ENCODE measurements at regions not wholly inside any gene's neighbourhood (a gene's known extent, or its start where the extent isn't known, plus 50 kb on each side); places are given as distances from the start of the nearest gene placed in this dataset.

DNA sequence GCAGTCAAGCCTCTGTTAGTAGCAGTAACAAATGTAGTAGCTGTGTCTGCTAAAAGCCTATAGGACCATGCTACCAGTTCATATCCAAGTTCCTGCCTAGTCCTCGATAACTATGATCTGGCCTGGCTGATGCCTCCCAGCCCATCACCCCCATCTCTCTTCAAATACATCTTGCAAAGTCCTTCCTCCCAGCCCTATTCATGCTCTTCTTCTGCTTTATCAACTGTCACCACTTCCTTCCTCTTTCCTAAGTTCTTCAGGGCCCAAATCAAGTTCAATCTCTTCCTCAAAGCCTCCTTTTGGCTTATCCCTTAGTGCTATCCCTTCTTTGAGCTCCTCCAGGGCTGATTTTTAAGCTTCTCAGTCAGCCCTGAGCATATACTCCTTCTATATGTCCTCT is 150.9 kb upstream of the THY1 start:
- TF ChIP-seq, protein P1, sequence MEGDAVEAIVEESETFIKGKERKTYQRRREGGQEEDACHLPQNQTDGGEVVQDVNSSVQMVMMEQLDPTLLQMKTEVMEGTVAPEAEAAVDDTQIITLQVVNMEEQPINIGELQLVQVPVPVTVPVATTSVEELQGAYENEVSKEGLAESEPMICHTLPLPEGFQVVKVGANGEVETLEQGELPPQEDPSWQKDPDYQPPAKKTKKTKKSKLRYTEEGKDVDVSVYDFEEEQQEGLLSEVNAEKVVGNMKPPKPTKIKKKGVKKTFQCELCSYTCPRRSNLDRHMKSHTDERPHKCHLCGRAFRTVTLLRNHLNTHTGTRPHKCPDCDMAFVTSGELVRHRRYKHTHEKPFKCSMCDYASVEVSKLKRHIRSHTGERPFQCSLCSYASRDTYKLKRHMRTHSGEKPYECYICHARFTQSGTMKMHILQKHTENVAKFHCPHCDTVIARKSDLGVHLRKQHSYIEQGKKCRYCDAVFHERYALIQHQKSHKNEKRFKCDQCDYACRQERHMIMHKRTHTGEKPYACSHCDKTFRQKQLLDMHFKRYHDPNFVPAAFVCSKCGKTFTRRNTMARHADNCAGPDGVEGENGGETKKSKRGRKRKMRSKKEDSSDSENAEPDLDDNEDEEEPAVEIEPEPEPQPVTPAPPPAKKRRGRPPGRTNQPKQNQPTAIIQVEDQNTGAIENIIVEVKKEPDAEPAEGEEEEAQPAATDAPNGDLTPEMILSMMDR (IDR thresholded peaks at IDR 0.05): no peak

- TF ChIP-seq, protein P1 (IDR thresholded peaks at IDR 0.05): no peak
These were observed 149.8 kb upstream of the THY1 start for GRCh38 chr11:119572481-119573424.

- TF ChIP-seq, protein P1 (IDR thresholded peaks at IDR 0.05): no peak
These were observed 148.3 kb upstream of the THY1 start for GRCh38 chr11:119571311-119571710.

DNA sequence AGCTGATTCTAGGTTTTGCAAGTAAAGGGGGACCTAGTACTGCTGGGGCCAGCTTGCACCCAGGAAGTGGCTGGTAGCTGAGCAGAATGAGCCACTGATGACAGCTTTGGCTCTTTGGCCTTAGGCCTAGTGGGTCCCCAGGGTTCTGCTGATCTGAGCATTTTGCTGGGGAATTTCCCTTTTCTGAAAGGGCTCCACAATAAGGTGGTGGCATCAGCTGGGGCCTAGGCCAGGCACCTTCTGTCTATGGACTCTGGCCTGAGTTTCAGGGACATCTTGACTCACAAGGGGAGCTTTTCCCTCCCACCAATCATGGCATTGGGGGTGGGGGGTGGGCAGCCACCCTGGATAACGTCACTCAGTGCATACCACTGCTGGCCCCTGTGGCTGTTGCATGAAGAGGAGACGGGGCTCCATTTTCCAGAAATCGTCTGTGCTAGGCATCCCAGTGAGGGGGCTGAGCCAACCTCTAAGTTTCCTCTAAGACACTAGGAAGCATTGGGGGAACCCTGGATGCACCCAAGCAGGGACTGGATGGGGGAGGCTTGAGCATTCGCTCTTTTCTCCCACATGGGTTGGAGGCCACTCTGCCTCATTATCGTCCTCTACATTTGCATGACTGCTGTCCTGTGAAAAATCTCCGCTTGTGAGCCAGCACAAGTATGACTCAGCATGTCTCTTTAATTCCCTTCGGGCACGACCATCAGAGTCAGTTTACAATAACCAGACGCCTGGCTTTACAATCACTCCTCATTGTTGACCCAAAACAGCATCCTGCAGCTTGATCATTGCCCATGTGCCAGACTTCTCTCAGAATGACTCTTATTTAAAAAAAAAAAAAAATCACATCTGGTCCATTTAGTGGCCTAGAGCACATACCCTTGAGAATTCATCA is 145.0 kb upstream of the THY1 start:
- TF ChIP-seq, protein P1 (IDR thresholded peaks at IDR 0.05): no peak

- TF ChIP-seq, protein P1 (IDR thresholded peaks at IDR 0.05): no peak
These were observed 143.3 kb upstream of the THY1 start for GRCh38 chr11:119566319-119566718.

DNA sequence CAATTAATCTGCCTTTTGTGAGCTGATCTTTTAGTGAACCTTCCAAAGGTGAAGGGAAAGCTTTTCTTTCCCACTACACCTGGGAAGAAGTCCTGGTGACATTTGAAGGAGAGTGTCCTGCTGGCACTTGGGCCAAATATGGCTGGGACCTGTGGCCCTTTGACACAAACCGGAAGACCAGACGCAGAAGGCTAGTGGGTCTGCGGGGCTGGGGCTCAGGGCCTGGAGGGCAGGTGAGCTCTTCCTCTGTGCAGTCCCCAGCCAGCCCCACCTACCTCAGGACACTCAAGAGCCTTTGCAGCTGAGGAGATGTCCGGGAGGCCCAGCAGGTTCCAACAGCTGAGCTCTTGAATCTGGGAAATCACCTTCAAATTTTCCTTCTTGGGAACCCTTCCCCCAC is 138.0 kb upstream of the THY1 start:
- TF ChIP-seq, protein P1 (IDR thresholded peaks at IDR 0.05): no peak

DNA sequence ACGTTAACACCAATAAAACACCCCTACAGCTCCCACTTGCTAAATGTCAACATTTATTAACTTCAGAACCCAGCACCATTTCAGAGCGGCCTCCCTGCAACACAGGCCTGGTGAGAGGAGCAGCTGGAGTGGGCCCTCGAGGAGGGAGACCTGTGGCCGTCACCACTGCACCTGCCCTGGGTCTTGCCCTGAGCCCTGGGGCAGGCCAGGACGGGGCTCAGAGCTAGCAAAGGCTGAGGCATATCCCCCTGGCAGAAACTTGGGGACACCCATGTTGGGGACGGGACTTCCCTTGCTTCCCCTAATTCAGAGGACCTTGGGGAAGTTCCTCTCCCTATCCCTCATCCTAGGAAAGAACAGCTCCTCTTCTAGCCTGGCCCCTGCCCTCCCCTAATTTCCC is 137.3 kb upstream of the THY1 start:
- TF ChIP-seq, protein P1 (IDR thresholded peaks at IDR 0.05): no peak

Measured in LNCAP (cell line).